DMS79 treated with DMSO at 0.1 percent for 48 hours (cell line): ENCODE measurements at regions not wholly inside any gene's neighbourhood (a gene's known extent, or its start where the extent isn't known, plus 50 kb on each side); places are given as distances from the start of the nearest gene placed in this dataset.
"Not testable (repeated sequence)": the region's sequence is repeated elsewhere in the genome, so short reads cannot be mapped to it uniquely, and the experiment has no call there.

Experiments
- DNase-seq: peaks from one replicate; lab custom pipeline; 2025; lab: John Stamatoyannopoulos, UW

- not testable (repeated sequence) for DNase-seq
Measured at GRCh38 chr10:29363930-29364329, 75.1 kb downstream of the LYZL1 start.

GRCh38 chr10:29366206-29366605 is 77.3 kb downstream of the LYZL1 start:
- DNase-seq = not testable (repeated sequence)

- DNase-seq = no peak
Measured at GRCh38 chr10:29369419-29369818, 80.5 kb downstream of the LYZL1 start.

GRCh38 chr10:29370097-29371092 is 81.5 kb downstream of the LYZL1 start:
- DNase-seq = no peak

- no peak for DNase-seq
Measured at GRCh38 chr10:29372920-29373319, 84.0 kb downstream of the LYZL1 start.

- no peak for DNase-seq
Measured at GRCh38 chr10:29374162-29374561, 85.3 kb downstream of the LYZL1 start.

GRCh38 chr10:29375888-29376287 is 87.0 kb downstream of the LYZL1 start:
- DNase-seq = no peak

- no peak for DNase-seq
Measured at GRCh38 chr10:29377333-29377961, 88.6 kb downstream of the LYZL1 start.

- no peak for DNase-seq
Measured at GRCh38 chr10:29378106-29378505, 89.2 kb downstream of the LYZL1 start.

- no peak for DNase-seq
Measured at GRCh38 chr10:29379208-29379607, 90.3 kb downstream of the LYZL1 start.

GRCh38 chr10:29379777-29380598 is 91.1 kb downstream of the LYZL1 start:
- not testable (repeated sequence) for DNase-seq

GRCh38 chr10:29380599-29381511 is 92.0 kb downstream of the LYZL1 start:
- peak; percentile 6 for DNase-seq

- DNase-seq = peak; percentile 18
Measured at GRCh38 chr10:29386342-29386999, 97.6 kb downstream of the LYZL1 start.

GRCh38 chr10:29387269-29387668 is 98.4 kb downstream of the LYZL1 start:
- DNase-seq = peak; percentile 46

- not testable (repeated sequence) for DNase-seq
Measured at GRCh38 chr10:29388112-29388511, 99.2 kb downstream of the LYZL1 start.

GRCh38 chr10:29389493-29389892 is 100.6 kb downstream of the LYZL1 start:
- DNase-seq = no peak

- no peak for DNase-seq
Measured at GRCh38 chr10:29389935-29390334, 101.1 kb downstream of the LYZL1 start.

- DNase-seq = peak; percentile 8
Measured at GRCh38 chr10:29392376-29393021, 103.6 kb downstream of the LYZL1 start.

- no peak for DNase-seq
Measured at GRCh38 chr10:29394321-29394932, 105.6 kb downstream of the LYZL1 start.

GRCh38 chr10:29395409-29395808 is 106.5 kb downstream of the LYZL1 start:
- no peak for DNase-seq
